ENCODE measurements at regions not wholly inside any gene's neighbourhood (a gene's known extent, or its start where the extent isn't known, plus 50 kb on each side); places are given as distances from the start of the nearest gene placed in this dataset.

DNA sequence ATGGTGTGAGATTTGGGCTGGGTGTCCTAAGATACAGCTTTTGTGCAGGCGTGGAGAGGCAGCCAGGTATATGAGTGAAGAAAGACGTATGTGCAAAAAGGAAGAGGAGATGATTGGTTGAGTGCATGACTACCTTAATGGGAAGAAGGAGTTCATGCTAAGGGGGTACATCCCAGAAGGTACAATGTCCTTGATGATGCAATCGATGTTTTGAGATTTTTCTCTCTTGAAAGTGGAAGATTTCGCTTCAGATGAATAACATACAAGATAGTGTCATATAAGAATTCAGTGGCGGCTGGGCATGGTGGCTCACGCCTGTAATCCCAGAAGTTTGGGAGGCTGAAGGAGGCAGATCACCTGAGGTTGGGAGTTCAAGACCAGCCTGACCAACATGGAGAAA lies 357.1 kb downstream of the KLF12 start:
- TF ChIP-seq ZNF223 (tag by site-specific recombination; IDR thresholded peaks at IDR 0.05) (no peak), ZNF140 (tag by site-specific recombination; IDR thresholded peaks at IDR 0.05) (no peak), ZBTB6 (tag by site-specific recombination; IDR thresholded peaks at IDR 0.05) (no peak), ZNF707 (tag by site-specific recombination; IDR thresholded peaks at IDR 0.05) (no peak), GLIS1 (tag by site-specific recombination; IDR thresholded peaks at IDR 0.05) (no peak), ZNF266 (tag by site-specific recombination; IDR thresholded peaks at IDR 0.05; ENCODE audit: low read depth) (no peak), ZNF621 (tag by site-specific recombination; IDR thresholded peaks at IDR 0.05) (no peak), KLF7 (tag by site-specific recombination; IDR thresholded peaks at IDR 0.05; ENCODE audit: borderline replicate concordance) (no peak), ZNF501 (tag by site-specific recombination; IDR thresholded peaks at IDR 0.05) (no peak), ZNF350 (tag by site-specific recombination; IDR thresholded peaks at IDR 0.05) (no peak), ZNF792 (tag by site-specific recombination; IDR thresholded peaks at IDR 0.05) (no peak), ZNF645 (tag by site-specific recombination; IDR thresholded peaks at IDR 0.05) (no peak), ZNF155 (tag by site-specific recombination; IDR thresholded peaks at IDR 0.05) (no peak), ZSCAN30 (tag by site-specific recombination; IDR thresholded peaks at IDR 0.05) (no peak), ZBTB8A (tag by site-specific recombination; IDR thresholded peaks at IDR 0.05) (no peak), RBAK (tag by site-specific recombination; IDR thresholded peaks at IDR 0.05) (no peak), PRDM10 (tag by site-specific recombination; IDR thresholded peaks at IDR 0.05) (no peak)
- TF ChIP-seq, protein P1, sequence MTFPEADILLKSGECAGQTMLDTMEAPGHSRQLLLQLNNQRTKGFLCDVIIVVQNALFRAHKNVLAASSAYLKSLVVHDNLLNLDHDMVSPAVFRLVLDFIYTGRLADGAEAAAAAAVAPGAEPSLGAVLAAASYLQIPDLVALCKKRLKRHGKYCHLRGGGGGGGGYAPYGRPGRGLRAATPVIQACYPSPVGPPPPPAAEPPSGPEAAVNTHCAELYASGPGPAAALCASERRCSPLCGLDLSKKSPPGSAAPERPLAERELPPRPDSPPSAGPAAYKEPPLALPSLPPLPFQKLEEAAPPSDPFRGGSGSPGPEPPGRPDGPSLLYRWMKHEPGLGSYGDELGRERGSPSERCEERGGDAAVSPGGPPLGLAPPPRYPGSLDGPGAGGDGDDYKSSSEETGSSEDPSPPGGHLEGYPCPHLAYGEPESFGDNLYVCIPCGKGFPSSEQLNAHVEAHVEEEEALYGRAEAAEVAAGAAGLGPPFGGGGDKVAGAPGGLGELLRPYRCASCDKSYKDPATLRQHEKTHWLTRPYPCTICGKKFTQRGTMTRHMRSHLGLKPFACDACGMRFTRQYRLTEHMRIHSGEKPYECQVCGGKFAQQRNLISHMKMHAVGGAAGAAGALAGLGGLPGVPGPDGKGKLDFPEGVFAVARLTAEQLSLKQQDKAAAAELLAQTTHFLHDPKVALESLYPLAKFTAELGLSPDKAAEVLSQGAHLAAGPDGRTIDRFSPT (tag by site-specific recombination; IDR thresholded peaks at IDR 0.05) = no peak
- TF ChIP-seq, protein P2, sequence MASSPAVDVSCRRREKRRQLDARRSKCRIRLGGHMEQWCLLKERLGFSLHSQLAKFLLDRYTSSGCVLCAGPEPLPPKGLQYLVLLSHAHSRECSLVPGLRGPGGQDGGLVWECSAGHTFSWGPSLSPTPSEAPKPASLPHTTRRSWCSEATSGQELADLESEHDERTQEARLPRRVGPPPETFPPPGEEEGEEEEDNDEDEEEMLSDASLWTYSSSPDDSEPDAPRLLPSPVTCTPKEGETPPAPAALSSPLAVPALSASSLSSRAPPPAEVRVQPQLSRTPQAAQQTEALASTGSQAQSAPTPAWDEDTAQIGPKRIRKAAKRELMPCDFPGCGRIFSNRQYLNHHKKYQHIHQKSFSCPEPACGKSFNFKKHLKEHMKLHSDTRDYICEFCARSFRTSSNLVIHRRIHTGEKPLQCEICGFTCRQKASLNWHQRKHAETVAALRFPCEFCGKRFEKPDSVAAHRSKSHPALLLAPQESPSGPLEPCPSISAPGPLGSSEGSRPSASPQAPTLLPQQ (tag by site-specific recombination; IDR thresholded peaks at IDR 0.05) = no peak
- H3K27ac ChIP-seq (ENCODE audit: extremely low read depth, low read depth, low read length) = no peak overlapping the region
- ChIA-PET CTCF (no interaction called here), POLR2A (no interaction called here)
- H3K36me3 ChIP-seq (ENCODE audit: control insufficient read depth in 2 of 2, insufficient read depth in 1 of 2, low read length in 2 of 2) = no peaks in the 10 kb centered on the region
- H3K9me3 ChIP-seq (ENCODE audit: control insufficient read depth, insufficient read depth, low read depth, low read length) = no peaks in the 10 kb centered on the region
- H3K4me3 ChIP-seq (ENCODE audit: low read depth, low read length) = no peak overlapping the region
- no peaks in the 10 kb centered on the region for H3K4me1 ChIP-seq (ENCODE audit: control insufficient read depth, insufficient read depth, low read length)

All from HEK293 (cell line).